ENCODE measurements at regions not wholly inside any gene's neighbourhood (a gene's known extent, or its start where the extent isn't known, plus 50 kb on each side); places are given as distances from the start of the nearest gene placed in this dataset.

DNA sequence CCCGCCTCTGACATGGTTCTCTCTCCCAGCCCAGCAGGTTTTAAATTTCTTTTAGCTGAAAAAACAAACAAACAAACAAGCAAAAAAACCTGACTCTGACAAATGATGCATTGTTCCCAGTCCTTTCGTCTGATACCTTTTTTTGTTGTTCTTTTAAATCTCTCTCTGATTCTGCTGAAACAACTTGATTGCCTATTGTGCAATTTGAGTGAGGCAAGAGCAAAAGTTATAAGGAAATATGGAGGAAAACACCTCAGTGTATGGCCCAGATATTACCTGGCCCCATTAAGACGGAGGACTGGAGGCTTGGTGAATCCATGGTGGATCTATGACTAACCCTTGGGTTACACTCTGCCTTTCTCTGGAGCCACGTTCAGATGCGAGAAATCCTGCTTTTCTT is 164.0 kb downstream of the MELK start:
- no peak overlapping the region for H3K4me2 ChIP-seq (ENCODE audit: low read length)
- no peak overlapping the region for H3K18ac ChIP-seq (ENCODE audit: low read length)
- no peak overlapping the region for H3K4ac ChIP-seq (ENCODE audit: low read depth, low read length)
- H3K36me3 ChIP-seq (ENCODE audit: control insufficient read depth, insufficient read depth, low read length) = no peaks in the 10 kb centered on the region
- H3K4me3 ChIP-seq (ENCODE audit: low read length) = no peak overlapping the region
- no peak overlapping the region for H3K27ac ChIP-seq (ENCODE audit: low read depth, low read length)
- no peak overlapping the region for H2BK5ac ChIP-seq (ENCODE audit: low read length)
- H3K79me1 ChIP-seq (ENCODE audit: low read length) = no peaks in the 10 kb centered on the region
- no peaks in the 10 kb centered on the region for H3K79me2 ChIP-seq (ENCODE audit: control insufficient read depth, insufficient read depth, low read length)
- H3K4me1 ChIP-seq (ENCODE audit: control insufficient read depth, low read depth, low read length) = no peaks in the 10 kb centered on the region
- WGBS (ENCODE audit: extremely low coverage, insufficient coverage, low lambda C conversion rate) = no CpG with 5 or more reads among the region's 5 CpGs
- H4K5ac ChIP-seq (ENCODE audit: low read length) = no peak overlapping the region
- no peak overlapping the region for H3K56ac ChIP-seq (ENCODE audit: low read length)
- no peak overlapping the region for H2AK5ac ChIP-seq (ENCODE audit: low read length)
- DNase-seq = no peak
- H3K9ac ChIP-seq (ENCODE audit: low read length) = no peak overlapping the region
- H4K8ac ChIP-seq (ENCODE audit: low read depth, low read length) = no peak overlapping the region
- no peak overlapping the region for H2BK15ac ChIP-seq (replicated peaks; ENCODE audit: low read depth)
- no peak overlapping the region for H3K23ac ChIP-seq (ENCODE audit: low read length)
- no peak overlapping the region for H2BK120ac ChIP-seq (ENCODE audit: low read depth, low read length)
- H3K27me3 ChIP-seq (ENCODE audit: insufficient read depth, low read length, poor library complexity) = no peaks in the 10 kb centered on the region

DNA sequence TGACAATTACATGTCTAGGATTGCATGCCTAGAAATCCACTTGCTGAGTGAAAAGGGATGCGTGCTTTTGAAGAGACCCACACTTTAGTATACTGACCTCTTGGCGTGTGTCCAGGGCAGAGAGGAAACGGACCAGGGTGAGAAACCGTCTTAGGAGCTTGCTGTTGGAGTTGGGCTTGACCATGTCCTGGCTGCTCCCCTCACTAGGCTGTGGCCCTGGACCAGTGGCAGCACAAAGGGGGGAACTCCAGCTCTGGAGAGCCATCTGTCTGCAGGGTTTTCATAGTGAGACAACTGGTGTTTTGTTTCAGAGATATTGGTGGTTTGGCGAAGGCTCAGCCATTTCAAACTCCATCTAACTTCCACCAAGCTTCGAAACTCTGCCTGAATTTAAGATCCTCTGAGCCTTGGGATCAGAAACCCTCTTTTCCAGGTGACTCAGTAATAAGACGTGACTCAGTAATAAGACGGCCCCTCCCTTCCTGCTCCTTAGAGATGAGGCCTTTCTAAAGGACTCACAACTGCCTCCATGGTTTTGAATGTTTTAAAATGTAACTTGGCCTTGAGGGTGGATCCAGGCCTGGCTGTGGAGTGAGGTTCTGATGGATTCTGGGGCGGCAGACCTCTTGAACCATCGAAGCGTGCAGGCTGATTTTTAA is 165.8 kb downstream of the MELK start:
- no peak overlapping the region for H2AK5ac ChIP-seq (ENCODE audit: low read length)
- H2BK5ac ChIP-seq (ENCODE audit: low read length) = no peak overlapping the region
- H3K9ac ChIP-seq (ENCODE audit: low read length) = no peak overlapping the region
- H3K27me3 ChIP-seq (ENCODE audit: insufficient read depth, low read length, poor library complexity) = no peaks in the 10 kb centered on the region
- WGBS (ENCODE audit: extremely low coverage, insufficient coverage, low lambda C conversion rate) = no CpG with 5 or more reads among the region's 11 CpGs
- no peak overlapping the region for H3K4ac ChIP-seq (ENCODE audit: low read depth, low read length)
- no peaks in the 10 kb centered on the region for H3K36me3 ChIP-seq (ENCODE audit: control insufficient read depth, insufficient read depth, low read length)
- H2BK15ac ChIP-seq (replicated peaks; ENCODE audit: low read depth) = no peak overlapping the region
- no peaks in the 10 kb centered on the region for H3K79me1 ChIP-seq (ENCODE audit: low read length)
- H4K5ac ChIP-seq (ENCODE audit: low read length) = no peak overlapping the region
- no peak overlapping the region for H2BK120ac ChIP-seq (ENCODE audit: low read depth, low read length)
- H3K4me1 ChIP-seq (ENCODE audit: control insufficient read depth, low read depth, low read length) = no peaks in the 10 kb centered on the region
- DNase-seq = no peak
- no peak overlapping the region for H3K18ac ChIP-seq (ENCODE audit: low read length)
- H3K27ac ChIP-seq (ENCODE audit: low read depth, low read length) = no peak overlapping the region
- H3K79me2 ChIP-seq (ENCODE audit: control insufficient read depth, insufficient read depth, low read length) = no peaks in the 10 kb centered on the region
- no peak overlapping the region for H4K8ac ChIP-seq (ENCODE audit: low read depth, low read length)
- H3K56ac ChIP-seq (ENCODE audit: low read length) = no peak overlapping the region
- H3K4me2 ChIP-seq (ENCODE audit: low read length) = no peak overlapping the region
- no peak overlapping the region for H3K23ac ChIP-seq (ENCODE audit: low read length)
- H3K4me3 ChIP-seq (ENCODE audit: low read length) = no peak overlapping the region

DNA sequence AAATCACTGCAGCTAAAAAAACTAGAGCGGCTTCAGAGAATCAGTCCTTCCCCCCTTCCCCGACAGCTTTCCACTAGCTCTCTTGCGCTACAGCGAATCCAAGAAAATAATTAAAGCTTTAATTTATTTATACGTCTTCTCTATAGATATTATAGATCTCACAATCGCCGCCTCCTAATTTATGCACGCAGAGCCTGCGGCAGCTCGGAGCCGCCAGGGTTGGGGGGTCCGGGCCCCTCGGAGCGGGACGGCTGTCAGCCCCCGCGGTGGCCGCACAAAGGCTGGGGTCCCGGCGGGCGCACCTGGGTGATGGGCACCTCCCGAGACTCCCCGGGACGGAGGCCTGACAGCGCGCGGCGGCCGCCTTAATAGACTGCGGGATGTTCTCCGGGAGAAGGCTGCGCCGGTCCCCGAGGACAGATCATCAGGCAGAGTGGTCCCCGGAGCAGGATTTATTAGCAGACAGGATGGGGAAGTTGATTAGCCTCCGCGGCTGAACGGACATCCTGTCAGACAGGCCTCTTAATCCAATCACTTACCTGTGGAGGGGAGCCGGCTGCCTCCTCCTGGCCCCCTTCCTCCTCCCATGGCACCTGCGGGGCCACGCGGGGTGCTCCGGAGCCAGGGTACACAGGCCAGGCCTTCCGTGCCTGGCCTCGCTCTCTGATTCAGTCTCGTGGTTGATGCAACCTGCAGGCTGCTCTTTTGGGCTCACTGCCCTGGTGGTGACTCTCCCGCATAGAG is 166.8 kb downstream of the MELK start:
- no peak overlapping the region for H3K27ac ChIP-seq (ENCODE audit: low read depth, low read length)
- H3K18ac ChIP-seq (ENCODE audit: low read length) = no peak overlapping the region
- H2BK15ac ChIP-seq (replicated peaks; ENCODE audit: low read depth) = no peak overlapping the region
- no peaks in the 10 kb centered on the region for H3K27me3 ChIP-seq (ENCODE audit: insufficient read depth, low read length, poor library complexity)
- H3K4me2 ChIP-seq (ENCODE audit: low read length) = peak overlapping the region; percentile 6
- no peak overlapping the region for H2AK5ac ChIP-seq (ENCODE audit: low read length)
- H2BK5ac ChIP-seq (ENCODE audit: low read length) = no peak overlapping the region
- H3K4ac ChIP-seq (ENCODE audit: low read depth, low read length) = no peak overlapping the region
- no peaks in the 10 kb centered on the region for H3K79me1 ChIP-seq (ENCODE audit: low read length)
- no peak overlapping the region for H2BK120ac ChIP-seq (ENCODE audit: low read depth, low read length)
- no CpG with 5 or more reads among the region's 47 CpGs for WGBS (ENCODE audit: extremely low coverage, insufficient coverage, low lambda C conversion rate)
- no peak overlapping the region for H4K5ac ChIP-seq (ENCODE audit: low read length)
- no peak for DNase-seq
- no peaks in the 10 kb centered on the region for H3K4me1 ChIP-seq (ENCODE audit: control insufficient read depth, low read depth, low read length)
- peak overlapping the region; percentile 5 for H3K56ac ChIP-seq (ENCODE audit: low read length)
- no peaks in the 10 kb centered on the region for H3K36me3 ChIP-seq (ENCODE audit: control insufficient read depth, insufficient read depth, low read length)
- H3K9ac ChIP-seq (ENCODE audit: low read length) = no peak overlapping the region
- H3K4me3 ChIP-seq (ENCODE audit: low read length) = no peak overlapping the region
- no peaks in the 10 kb centered on the region for H3K79me2 ChIP-seq (ENCODE audit: control insufficient read depth, insufficient read depth, low read length)
- no peak overlapping the region for H3K23ac ChIP-seq (ENCODE audit: low read length)
- H4K8ac ChIP-seq (ENCODE audit: low read depth, low read length) = no peak overlapping the region

DNA sequence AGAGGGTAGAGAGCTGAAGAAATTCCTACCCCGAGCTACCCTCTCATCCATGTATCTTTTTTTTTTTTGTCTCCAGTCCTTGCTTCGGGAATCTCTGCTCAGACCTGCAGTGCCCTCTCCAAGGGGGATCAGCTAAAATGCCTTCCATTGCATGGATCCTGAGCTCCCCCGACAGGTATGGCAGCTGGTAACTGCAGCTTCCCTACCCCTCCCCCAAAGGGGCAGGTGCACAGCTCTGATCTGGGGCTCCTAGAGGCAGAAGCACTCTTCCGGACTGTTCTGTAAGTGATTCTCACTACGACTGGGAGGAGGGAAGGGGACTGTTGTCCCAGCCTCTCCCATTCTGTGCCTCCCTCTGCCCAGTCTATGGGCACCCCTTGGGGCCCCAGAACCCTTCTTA is 169.6 kb downstream of the MELK start:
- Histone ChIP-seq H3K27ac (ENCODE audit: low read depth, low read length) (no peak overlapping the region), H2AK5ac (ENCODE audit: low read length) (no peak overlapping the region), H3K4me2 (ENCODE audit: low read length) (no peak overlapping the region), H3K4ac (ENCODE audit: low read depth, low read length) (no peak overlapping the region), H3K4me1 (ENCODE audit: control insufficient read depth, low read depth, low read length) (no peaks in the 10 kb centered on the region), H3K56ac (ENCODE audit: low read length) (no peak overlapping the region), H2BK5ac (ENCODE audit: low read length) (no peak overlapping the region), H4K8ac (ENCODE audit: low read depth, low read length) (no peak overlapping the region), H3K27me3 (ENCODE audit: insufficient read depth, low read length, poor library complexity) (no peaks in the 10 kb centered on the region), H3K36me3 (ENCODE audit: control insufficient read depth, insufficient read depth, low read length) (no peaks in the 10 kb centered on the region), H2BK120ac (ENCODE audit: low read depth, low read length) (no peak overlapping the region), H2BK15ac (replicated peaks; ENCODE audit: low read depth) (no peak overlapping the region), H3K79me1 (ENCODE audit: low read length) (no peaks in the 10 kb centered on the region), H4K5ac (ENCODE audit: low read length) (no peak overlapping the region), H3K4me3 (ENCODE audit: low read length) (no peak overlapping the region), H3K23ac (ENCODE audit: low read length) (no peak overlapping the region), H3K79me2 (ENCODE audit: control insufficient read depth, insufficient read depth, low read length) (no peaks in the 10 kb centered on the region), H3K18ac (ENCODE audit: low read length) (no peak overlapping the region), H3K9ac (ENCODE audit: low read length) (no peak overlapping the region)
- DNase-seq = no peak
- no CpG with 5 or more reads among the region's 5 CpGs for WGBS (ENCODE audit: extremely low coverage, insufficient coverage, low lambda C conversion rate)

DNA sequence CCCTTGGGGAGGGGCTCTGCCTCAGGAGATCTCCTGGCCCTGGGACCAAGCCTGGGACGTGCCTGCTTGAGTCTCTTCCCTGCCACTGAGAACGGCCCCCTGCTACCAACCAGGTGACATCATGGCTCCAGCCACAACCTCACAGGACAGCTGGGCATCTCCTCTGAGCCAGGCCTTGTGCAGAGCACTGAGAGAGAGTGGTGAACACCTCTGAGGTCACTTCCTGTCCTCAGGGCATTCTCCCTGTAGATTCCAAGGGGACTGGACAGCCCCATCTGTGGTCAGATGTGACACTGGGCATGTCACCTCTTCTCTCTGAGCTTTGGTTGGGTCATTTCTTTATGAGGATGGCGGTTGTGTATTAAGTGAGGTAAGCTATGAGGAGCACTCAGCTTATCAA is 172.0 kb downstream of the MELK start:
- Histone ChIP-seq H3K56ac (ENCODE audit: low read length) (no peak overlapping the region), H3K18ac (ENCODE audit: low read length) (no peak overlapping the region), H2BK15ac (replicated peaks; ENCODE audit: low read depth) (no peak overlapping the region), H3K79me1 (ENCODE audit: low read length) (no peaks in the 10 kb centered on the region), H3K27ac (ENCODE audit: low read depth, low read length) (no peak overlapping the region), H3K36me3 (ENCODE audit: control insufficient read depth, insufficient read depth, low read length) (no peaks in the 10 kb centered on the region), H3K4ac (ENCODE audit: low read depth, low read length) (no peak overlapping the region), H3K27me3 (ENCODE audit: insufficient read depth, low read length, poor library complexity) (no peaks in the 10 kb centered on the region), H2AK5ac (ENCODE audit: low read length) (no peak overlapping the region), H4K5ac (ENCODE audit: low read length) (no peak overlapping the region), H3K4me1 (ENCODE audit: control insufficient read depth, low read depth, low read length) (no peaks in the 10 kb centered on the region), H3K4me3 (ENCODE audit: low read length) (no peak overlapping the region), H4K8ac (ENCODE audit: low read depth, low read length) (no peak overlapping the region), H3K4me2 (ENCODE audit: low read length) (no peak overlapping the region), H3K9ac (ENCODE audit: low read length) (no peak overlapping the region), H2BK120ac (ENCODE audit: low read depth, low read length) (no peak overlapping the region), H3K79me2 (ENCODE audit: control insufficient read depth, insufficient read depth, low read length) (no peaks in the 10 kb centered on the region), H2BK5ac (ENCODE audit: low read length) (no peak overlapping the region), H3K23ac (ENCODE audit: low read length) (no peak overlapping the region)
- no peak for DNase-seq
- no CpG with 5 or more reads among the region's 3 CpGs for WGBS (ENCODE audit: extremely low coverage, insufficient coverage, low lambda C conversion rate)

Data from mesendoderm (in vitro differentiated cells).